ENCODE measurements at regions not wholly inside any gene's neighbourhood (a gene's known extent, or its start where the extent isn't known, plus 50 kb on each side); places are given as distances from the start of the nearest gene placed in this dataset.
"Not testable (repeated sequence)": the region's sequence is repeated elsewhere in the genome, so short reads cannot be mapped to it uniquely, and the experiment has no call there.

DNA sequence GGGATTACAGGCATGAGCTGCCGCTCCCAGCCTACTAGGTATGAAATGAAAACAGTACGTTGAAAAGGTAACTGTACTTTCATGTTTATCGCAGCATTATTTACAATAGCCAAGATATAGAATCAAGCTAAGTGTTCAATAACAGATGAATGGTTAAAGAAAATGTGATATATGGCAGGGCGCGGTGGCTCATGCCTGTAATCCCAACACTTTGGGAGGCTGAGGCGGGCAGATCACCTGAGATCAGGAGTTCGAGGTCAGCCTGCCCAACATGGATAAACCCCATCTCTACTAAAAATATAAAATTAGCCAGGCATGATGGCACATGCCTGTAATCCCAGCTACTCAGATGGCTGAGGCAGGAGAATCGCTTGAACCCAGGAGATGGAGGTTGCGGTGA is 96.3 kb upstream of the UBASH3B start:
- H3K9me3 Mint-ChIP-seq, H3K4me3 Mint-ChIP-seq, H3K4me1 Mint-ChIP-seq, H3K36me3 Mint-ChIP-seq, H3K27ac Mint-ChIP-seq: not testable (repeated sequence)
- H3K27me3 Mint-ChIP-seq = peaks cover 11% of the 10 kb centered on the region

DNA sequence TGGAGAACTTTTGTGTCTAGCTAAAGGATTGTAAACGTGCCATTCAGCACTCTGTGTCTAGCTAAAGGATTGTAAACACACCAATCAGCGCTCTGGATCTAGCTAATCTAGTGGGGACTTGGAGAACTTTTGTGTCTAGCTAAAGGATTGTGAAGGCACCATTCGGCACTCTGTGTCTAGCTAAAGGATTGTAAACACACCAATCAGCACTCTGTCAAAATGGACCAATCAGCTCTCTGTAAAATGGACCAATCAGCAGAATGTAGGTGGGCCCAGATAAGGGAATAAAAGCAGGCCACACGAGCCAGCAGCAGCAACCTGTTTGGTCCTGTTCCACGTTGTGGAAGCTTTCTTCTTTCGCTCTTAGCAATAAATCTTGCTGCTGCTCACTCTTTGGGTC is 98.4 kb upstream of the UBASH3B start:
- H3K27me3 Mint-ChIP-seq, H3K4me1 Mint-ChIP-seq, H3K9me3 Mint-ChIP-seq, H3K27ac Mint-ChIP-seq, H3K36me3 Mint-ChIP-seq: not testable (repeated sequence)
- H3K4me3 Mint-ChIP-seq = peak overlapping the region; percentile 51

DNA sequence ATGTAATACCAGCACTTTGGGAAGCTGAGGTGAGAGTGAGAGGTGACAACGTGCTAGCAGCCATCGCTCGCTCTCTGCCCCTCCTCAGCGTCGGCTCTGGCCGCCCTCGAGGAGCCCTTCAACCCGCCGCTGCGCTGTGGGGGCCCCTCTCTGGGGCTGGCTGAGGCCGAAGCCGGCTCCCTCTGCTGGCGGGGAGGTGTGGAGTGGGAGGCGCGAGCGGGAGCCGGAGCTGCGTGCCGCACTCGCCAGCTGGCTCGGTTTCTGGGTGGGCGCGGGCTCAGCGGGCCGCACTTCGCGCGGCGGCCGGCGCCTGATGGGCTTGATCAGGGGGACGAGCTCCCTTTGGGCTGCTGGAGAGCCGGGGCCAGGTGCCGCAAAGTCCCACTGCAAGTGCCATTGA is 98.9 kb upstream of the UBASH3B start:
- Mint-ChIP-seq H3K36me3 (no peaks in the 10 kb centered on the region), H3K4me3 (no peak overlapping the region), H3K9me3 (no peaks in the 10 kb centered on the region), H3K27ac (no peak overlapping the region), H3K27me3 (peaks cover 5% of the 10 kb centered on the region), H3K4me1 (no peaks in the 10 kb centered on the region)

DNA sequence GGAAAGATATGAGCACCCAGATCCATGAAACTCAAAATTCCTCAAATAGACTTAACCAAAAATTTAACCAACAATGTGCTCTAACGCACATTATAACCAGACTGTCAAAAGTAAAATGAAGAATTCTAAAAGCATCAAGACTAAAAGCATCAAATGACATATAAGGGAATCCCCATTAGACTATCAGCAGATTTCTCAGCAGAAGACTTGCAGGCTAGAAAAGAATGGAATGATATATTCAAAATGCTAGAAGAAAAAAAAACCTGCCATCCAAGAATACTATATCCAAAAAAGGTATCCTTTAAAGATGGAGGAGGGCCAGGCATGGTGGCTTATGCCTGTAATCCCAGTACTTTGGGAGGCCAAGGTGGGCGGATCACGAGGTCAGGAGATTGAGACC is 117.5 kb upstream of the UBASH3B start:
- H3K4me1 Mint-ChIP-seq = no peaks in the 10 kb centered on the region
- H3K27me3 Mint-ChIP-seq = peaks cover 10% of the 10 kb centered on the region
- peaks cover 6% of the 10 kb centered on the region for H3K36me3 Mint-ChIP-seq
- peaks cover 13% of the 10 kb centered on the region for H3K9me3 Mint-ChIP-seq
- H3K27ac Mint-ChIP-seq = no peak overlapping the region
- no peak overlapping the region for H3K4me3 Mint-ChIP-seq

DNA sequence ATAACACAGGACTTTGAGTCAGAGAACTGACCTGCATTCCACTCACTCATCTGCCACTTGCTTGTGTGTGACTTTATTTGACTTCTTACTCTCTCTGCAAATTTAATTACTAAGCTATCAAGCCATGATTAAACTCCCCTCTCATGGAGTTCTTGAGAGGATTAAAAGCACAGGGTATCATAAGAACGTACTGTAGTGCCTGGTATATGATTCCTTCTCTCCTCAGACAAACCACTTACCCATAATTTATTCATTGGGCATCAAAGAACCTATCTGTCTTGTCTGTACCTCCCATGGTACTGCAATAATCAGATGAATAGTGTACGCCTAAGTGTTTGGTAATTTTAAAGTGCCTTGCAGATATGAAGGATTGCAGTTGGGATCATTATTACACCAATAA is 130.6 kb upstream of the UBASH3B start:
- Mint-ChIP-seq H3K27me3 (peaks cover 17% of the 10 kb centered on the region), H3K36me3 (no peaks in the 10 kb centered on the region), H3K9me3 (no peaks in the 10 kb centered on the region), H3K4me1 (no peaks in the 10 kb centered on the region), H3K4me3 (no peak overlapping the region), H3K27ac (no peak overlapping the region)

DNA sequence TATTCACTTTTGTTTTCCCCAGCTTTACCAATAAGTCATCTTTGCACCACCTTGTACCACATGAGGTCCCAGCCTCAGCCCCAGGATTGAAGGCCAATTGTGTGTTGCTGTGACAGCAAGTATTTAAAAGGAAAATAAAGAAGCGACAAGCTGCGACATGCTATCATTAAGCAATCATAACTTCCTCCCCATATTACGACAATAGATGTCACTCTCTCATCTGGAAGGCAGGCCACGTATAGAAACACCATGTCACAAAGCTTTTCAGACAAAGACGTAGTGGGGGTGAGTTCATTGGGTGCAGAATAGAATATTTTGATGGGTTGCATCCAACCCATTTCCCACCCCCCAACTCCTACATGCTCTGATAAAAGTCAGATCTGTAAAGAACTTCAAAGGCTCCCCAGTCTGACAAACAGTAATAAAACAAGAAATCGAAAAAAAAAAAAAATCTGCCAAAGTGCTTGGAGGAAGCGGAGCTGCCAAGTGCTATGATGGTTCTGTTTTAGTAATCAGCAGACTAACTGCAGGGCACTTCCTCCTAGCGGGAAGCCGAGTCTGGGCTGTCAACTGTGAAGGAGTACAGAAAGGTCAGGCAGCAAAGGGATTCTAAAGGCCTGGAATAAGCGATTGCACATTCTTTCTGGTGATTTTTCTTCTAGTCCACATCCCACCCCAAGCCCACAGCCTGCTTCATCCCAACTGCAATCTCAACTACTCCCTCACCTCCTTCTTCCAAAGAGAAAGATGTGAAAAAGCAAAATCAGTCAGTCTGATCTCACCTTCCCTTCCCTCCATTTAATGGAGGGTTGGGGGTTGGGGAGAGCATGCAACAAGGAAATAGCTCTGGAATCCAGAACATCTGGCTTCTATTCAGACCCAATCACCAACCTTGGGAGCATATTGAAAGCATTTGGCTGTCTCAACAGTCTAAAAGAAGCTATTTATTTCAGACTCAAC is 131.4 kb upstream of the UBASH3B start:
- Mint-ChIP-seq H3K36me3 (no peaks in the 10 kb centered on the region), H3K9me3 (no peaks in the 10 kb centered on the region), H3K27ac (no peak overlapping the region), H3K27me3 (peaks cover 15% of the 10 kb centered on the region), H3K4me3 (no peak overlapping the region), H3K4me1 (no peaks in the 10 kb centered on the region)

DNA sequence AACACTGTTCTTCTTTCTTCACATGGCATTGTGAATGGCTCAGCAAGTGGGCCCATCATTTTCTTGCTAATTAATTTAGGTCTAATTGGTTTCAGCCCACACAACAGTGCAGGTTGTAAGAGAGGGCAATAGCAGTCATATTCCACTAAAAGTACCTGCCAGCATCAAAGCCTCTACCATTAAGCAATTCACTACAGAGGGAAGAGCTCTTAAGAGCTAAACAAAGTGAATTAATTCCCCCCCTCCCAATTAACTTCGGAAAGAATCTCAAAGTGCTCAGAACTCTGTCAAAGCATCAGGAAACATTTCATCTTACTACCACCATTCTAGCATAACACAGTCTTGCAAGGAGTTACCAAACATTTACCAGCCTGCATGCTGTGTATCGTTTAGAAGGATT is 133.9 kb upstream of the UBASH3B start:
- no peak overlapping the region for H3K27ac Mint-ChIP-seq
- H3K4me1 Mint-ChIP-seq = no peaks in the 10 kb centered on the region
- no peaks in the 10 kb centered on the region for H3K9me3 Mint-ChIP-seq

DNA sequence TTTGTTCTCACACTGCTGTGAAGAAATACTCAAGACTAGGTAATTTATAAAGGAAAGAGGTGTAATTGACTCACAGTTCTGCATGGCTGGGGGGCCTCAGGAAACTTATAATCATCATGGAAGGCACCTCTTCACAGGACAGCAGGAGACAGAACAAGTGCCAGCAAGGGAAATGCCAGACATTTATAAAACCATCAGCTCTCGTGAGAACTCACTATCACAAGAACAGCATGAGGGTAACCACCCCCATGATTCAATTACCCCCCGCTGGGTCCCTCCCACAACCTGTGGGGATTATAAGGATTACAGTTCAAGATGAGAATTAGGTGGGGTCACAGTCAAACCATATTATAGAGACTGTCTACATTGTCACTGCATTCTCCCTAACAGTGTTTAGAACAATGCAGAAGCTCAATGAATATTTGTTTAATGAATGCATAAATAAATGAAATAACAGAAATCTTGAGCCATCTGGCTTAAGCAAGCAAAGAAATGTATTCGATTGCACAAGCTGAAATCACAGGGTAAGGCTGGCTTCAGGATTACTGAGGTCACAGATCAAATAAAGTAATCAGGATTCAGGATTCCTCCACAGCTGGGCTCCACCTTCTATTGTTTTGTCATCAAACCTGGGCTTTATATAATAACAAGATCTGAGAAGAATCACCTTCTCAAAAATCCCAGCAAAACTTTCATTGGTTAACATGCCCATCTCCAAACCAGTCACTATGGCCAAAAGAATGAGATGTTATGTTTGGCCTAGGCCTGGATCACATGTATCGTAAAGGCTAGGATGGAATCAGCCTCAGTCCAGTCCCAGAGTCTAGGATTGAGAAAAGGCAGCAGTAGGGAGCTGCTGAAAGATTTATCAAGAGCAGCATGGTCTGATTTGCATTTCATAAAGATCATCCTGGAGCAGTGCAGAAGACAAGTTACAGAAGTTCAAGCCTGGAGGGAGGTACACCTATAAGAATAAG is 137.8 kb upstream of the UBASH3B start:
- Mint-ChIP-seq H3K36me3 (no peaks in the 10 kb centered on the region), H3K27ac (no peak overlapping the region), H3K9me3 (no peaks in the 10 kb centered on the region), H3K27me3 (peaks cover 8% of the 10 kb centered on the region), H3K4me3 (no peak overlapping the region), H3K4me1 (no peaks in the 10 kb centered on the region)

More for the DNA sequence above, 133.9 kb upstream of the UBASH3B start:
- H3K36me3 Mint-ChIP-seq = no peaks in the 10 kb centered on the region
- no peak overlapping the region for H3K4me3 Mint-ChIP-seq
- peaks cover 11% of the 10 kb centered on the region for H3K27me3 Mint-ChIP-seq

DNA sequence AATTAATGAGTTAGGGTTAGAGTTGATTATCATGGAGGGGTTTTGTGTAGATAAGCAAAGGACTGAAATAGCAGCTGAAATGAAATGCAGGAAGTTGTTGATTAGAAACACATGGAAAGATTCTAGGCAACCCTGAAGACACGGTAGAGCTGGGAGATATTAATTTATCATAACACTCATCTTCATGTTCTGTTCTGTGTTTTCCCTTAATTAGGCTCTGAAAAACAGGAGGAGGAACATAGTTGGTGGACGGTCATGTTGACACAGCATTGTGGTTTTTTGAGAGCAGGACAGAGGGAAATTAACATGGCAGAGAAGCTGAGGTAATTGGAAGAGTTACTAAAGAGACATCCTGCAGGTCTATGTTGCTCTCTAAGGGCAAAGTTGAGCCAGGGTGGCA is 138.8 kb upstream of the UBASH3B start:
- Mint-ChIP-seq H3K9me3 (no peaks in the 10 kb centered on the region), H3K27me3 (peaks cover 8% of the 10 kb centered on the region), H3K4me3 (no peak overlapping the region), H3K4me1 (no peaks in the 10 kb centered on the region), H3K36me3 (no peaks in the 10 kb centered on the region), H3K27ac (no peak overlapping the region)

DNA sequence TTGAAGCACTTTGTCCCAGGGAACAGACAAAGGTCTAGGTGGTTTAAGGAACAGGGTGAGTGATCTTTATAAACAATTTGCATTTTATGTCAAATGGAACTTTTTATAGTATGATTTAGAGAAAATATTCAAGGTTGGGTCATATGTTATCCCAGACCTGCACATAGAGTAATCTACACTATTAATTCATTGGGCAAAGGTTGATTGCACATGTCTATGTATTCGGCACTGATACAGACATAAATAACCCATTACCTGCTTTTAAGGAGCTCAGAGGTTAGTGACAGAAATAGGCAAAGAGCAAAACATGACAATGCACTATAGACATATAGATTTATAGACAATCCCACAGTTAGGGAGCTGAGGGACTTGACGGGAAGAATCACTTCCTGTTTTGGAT is 141.5 kb upstream of the UBASH3B start:
- no peaks in the 10 kb centered on the region for H3K4me1 Mint-ChIP-seq
- peaks cover 2% of the 10 kb centered on the region for H3K27me3 Mint-ChIP-seq
- H3K36me3 Mint-ChIP-seq = no peaks in the 10 kb centered on the region
- H3K9me3 Mint-ChIP-seq = no peaks in the 10 kb centered on the region
- no peak overlapping the region for H3K27ac Mint-ChIP-seq
- no peak overlapping the region for H3K4me3 Mint-ChIP-seq

DNA sequence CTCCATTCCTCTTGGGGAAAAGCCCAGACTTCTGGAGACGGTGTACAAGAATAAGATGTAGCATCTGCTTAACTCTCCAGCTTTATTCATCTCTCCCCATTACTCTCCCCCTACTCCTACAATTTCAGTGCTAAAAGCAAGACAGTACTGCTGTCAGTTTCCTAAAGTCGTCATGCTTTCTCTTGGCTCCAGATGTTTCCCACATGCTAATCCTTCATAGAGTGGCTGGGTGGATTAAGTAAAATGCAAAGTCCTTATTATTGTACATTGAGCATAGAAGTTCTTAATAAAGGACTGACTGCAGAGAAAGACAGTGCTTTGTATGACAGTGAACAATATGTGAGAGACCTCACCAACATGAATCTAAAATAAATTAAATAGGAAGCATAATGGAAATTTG is 142.2 kb upstream of the UBASH3B start:
- Mint-ChIP-seq H3K27me3 (peaks cover 2% of the 10 kb centered on the region), H3K27ac (no peak overlapping the region), H3K4me1 (no peaks in the 10 kb centered on the region), H3K9me3 (no peaks in the 10 kb centered on the region), H3K36me3 (no peaks in the 10 kb centered on the region), H3K4me3 (no peak overlapping the region)

DNA sequence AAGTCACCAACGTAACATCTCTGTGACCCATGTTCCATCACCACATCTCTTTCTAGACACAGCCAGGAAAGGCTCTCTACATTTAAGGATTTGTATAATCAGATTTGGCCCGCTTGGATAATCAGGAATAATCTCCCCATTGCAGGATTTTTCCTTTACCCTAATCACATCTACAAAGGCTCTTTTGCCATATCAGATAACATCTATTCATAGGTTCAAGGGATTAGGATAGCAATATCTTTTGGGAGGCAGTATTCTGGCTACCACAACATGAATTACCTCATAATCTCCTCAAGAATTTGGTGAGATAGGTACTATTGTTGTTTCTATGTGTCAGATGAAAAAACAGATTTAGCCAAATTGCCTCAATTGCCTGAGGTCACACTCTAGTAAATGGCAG is 142.8 kb upstream of the UBASH3B start:
- Mint-ChIP-seq H3K27me3 (peaks cover 2% of the 10 kb centered on the region), H3K4me1 (no peaks in the 10 kb centered on the region), H3K4me3 (no peak overlapping the region), H3K27ac (no peak overlapping the region), H3K36me3 (no peaks in the 10 kb centered on the region), H3K9me3 (no peaks in the 10 kb centered on the region)

DNA sequence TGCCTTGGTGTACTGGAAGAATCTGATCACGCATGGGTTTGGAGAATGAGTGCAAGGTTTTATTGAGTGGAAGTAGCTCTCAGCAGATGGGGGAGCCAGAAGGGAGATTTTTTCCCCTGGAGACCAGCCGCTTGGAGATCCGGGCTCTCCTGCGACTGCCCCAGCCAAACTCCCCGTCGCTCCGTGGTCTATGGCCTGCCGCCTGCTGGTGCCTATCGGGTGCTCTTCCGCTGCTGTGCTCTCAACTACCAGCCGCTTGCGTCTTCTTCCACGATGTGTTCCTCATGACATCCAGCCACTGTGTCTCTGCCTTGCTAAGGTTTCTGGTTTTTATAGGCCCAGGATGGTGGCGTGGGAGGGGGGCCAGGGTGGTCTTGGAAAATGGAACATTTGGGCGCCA is 145.6 kb upstream of the UBASH3B start:
- H3K9me3 Mint-ChIP-seq = no peaks in the 10 kb centered on the region
- H3K4me3 Mint-ChIP-seq = no peak overlapping the region
- H3K36me3 Mint-ChIP-seq = no peaks in the 10 kb centered on the region
- no peak overlapping the region for H3K27ac Mint-ChIP-seq
- H3K27me3 Mint-ChIP-seq = peaks cover 12% of the 10 kb centered on the region
- no peaks in the 10 kb centered on the region for H3K4me1 Mint-ChIP-seq

DNA sequence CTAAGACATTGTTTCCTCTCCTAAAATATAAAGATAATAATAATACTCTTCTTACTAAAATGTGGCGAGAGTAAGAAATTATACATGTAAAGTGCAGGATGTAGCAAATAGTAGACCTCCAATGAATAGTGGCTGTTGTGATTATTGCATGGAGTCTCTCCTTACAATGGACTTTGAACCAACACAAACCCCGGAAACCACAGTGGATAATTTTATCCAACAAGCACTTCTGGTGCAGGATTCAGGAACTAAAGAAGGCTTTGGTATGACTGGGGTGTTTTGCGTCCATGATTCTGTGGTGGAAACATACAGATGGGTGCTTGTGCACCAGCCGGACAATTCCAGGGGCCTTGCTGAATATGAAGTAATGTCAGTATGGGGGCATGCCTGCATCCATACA is 146.4 kb upstream of the UBASH3B start:
- H3K4me3 Mint-ChIP-seq = no peak overlapping the region
- H3K9me3 Mint-ChIP-seq = no peaks in the 10 kb centered on the region
- no peaks in the 10 kb centered on the region for H3K4me1 Mint-ChIP-seq
- H3K27me3 Mint-ChIP-seq = peaks cover 15% of the 10 kb centered on the region
- no peak overlapping the region for H3K27ac Mint-ChIP-seq
- no peaks in the 10 kb centered on the region for H3K36me3 Mint-ChIP-seq

DNA sequence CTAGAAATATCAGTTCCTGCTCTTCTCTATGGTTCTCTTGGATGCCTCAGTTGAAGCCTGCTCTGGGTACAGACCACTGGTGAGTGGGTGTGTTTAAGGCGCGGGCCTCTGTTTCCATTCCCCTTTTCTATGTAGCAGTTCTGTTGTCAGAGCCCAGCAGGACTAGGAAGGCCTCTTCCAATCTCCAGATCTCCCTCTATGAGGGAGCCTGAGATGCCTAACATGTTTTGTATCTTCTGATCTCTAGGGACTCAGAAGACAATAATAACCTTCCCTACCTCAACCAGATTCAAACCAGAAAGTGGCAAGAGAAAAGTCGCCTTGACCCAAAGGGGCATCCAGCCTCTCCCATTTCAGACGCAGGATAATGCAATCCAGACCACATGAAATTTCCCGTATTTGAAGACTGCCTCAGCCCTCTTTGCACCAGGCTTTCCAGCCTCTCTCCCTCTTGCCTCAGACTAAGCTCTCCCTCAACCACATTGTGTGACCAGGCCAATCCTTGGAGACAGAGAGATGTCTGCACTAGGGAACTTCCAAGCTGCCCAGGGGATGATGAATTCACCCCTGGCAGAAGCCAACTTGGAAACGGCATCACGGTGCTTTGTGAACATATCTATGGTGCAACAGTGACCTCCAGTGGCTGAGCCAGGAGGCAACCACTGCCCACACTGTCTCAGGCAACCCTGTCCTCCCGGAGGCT is 150.1 kb upstream of the UBASH3B start:
- Mint-ChIP-seq H3K4me3 (no peak overlapping the region), H3K36me3 (no peaks in the 10 kb centered on the region), H3K27ac (no peak overlapping the region), H3K4me1 (no peaks in the 10 kb centered on the region), H3K27me3 (peaks cover 23% of the 10 kb centered on the region), H3K9me3 (no peaks in the 10 kb centered on the region)
